A549 (cell line): ENCODE measurements at regions not wholly inside any gene's neighbourhood (a gene's known extent, or its start where the extent isn't known, plus 50 kb on each side); places are given as distances from the start of the nearest gene placed in this dataset.
"Not testable (repeated sequence)": the region's sequence is repeated elsewhere in the genome, so short reads cannot be mapped to it uniquely, and the experiment has no call there.

Source experiments
- ATAC-seq, 2 experiments: fragments of 200-7000 bp in 1 of 2; fragments of >200 bp in 1 of 2; cut with Nextera tagmentation in 1 of 2; cut with Tn5 transposase in 1 of 2; 3 replicates each; pipeline versions ENCODE4 v1.8.0 to v1.9.1; 2018 to 2020; ENCODE audit warnings: mild to moderate bottlenecking in 1 of 2, moderate library complexity in 1 of 2
- CTCF ChIA-PET: fragments of 300-600 bp; sonication (Branson Sonifier 250); formaldehyde crosslinking; extraction: SDS; loops from one replicate; lab custom pipeline; 2021; ENCODE audit warnings: antibody characterized with exemption, inconsistent platforms; lab: Yijun Ruan, JAX
- POLR2A ChIA-PET: fragments of 350-600 bp; formaldehyde crosslinking; extraction: SDS; loops from one replicate; lab custom pipeline; 2021; ENCODE audit warnings: antibody characterized with exemption, inconsistent platforms; lab: Yijun Ruan, JAX
- DNase-seq, 2 experiments: peaks; one replicate each; pipeline versions ENCODE4 v3.0.0 to v3.0.0-alpha.2; 2011 to 2016; ENCODE audit warnings: low read depth in 1 of 2, low spot score in 1 of 2
- FAIRE-seq: peaks from 2 replicates; lab custom pipeline; 2011; peaks lifted over from hg19 to GRCh38; lab: Jason Lieb, UNC
- H3K27ac ChIP-seq, 2 experiments: fragments of >200 bp; sonication (Bioruptor Twin); formaldehyde crosslinking; 3 replicates each; pipeline ENCODE4 v1.5.1; 2016 to 2017
- H3K4me1 ChIP-seq: fragments of >200 bp; sonication (Bioruptor Twin); formaldehyde crosslinking; 3 replicates; pipeline ENCODE4 v1.6.1; 2016
- H3K4me2 ChIP-seq: fragments of >200 bp; sonication (Bioruptor Twin); formaldehyde crosslinking; 3 replicates; pipeline ENCODE4 v1.6.1; 2016
- H3K4me3 ChIP-seq: fragments of >200 bp; sonication (Bioruptor Twin); formaldehyde crosslinking; 3 replicates; pipeline ENCODE4 v1.5.1; 2016
- H3K9me3 ChIP-seq: fragments of >200 bp; sonication (Bioruptor Twin); formaldehyde crosslinking; 3 replicates; pipeline ENCODE4 v1.6.1; 2016
- CEBPB ChIP-seq, 2 experiments: fragments of >200 bp in 1 of 2; sonication (Bioruptor Twin) in 1 of 2; formaldehyde crosslinking in 1 of 2; IDR thresholded peaks; 2 replicates each; pipeline ENCODE4 v1.6.1; 2012 to 2016
- EHF ChIP-seq: fragments of 250-450 bp; sonication (Bioruptor Pico); IDR thresholded peaks from 2 replicates; pipeline ENCODE4 v1.5.0; 2020; ENCODE audit warnings: mild to moderate bottlenecking
- HEYL ChIP-seq: fragments of 250-450 bp; sonication (Bioruptor Pico); IDR thresholded peaks from 2 replicates; pipeline ENCODE4 v1.8.0; 2021; ENCODE audit warnings: mild to moderate bottlenecking, moderate library complexity
- JUN ChIP-seq, 2 experiments: fragments of >200 bp; sonication (Bioruptor Twin); formaldehyde crosslinking; IDR thresholded peaks; 2 replicates in 1 of 2; 3 replicates in 1 of 2; pipeline ENCODE4 v1.6.1; 2016 to 2017
- JUNB ChIP-seq: fragments of >200 bp; sonication (Bioruptor Twin); formaldehyde crosslinking; IDR thresholded peaks from 2 replicates; pipeline ENCODE4 v1.6.1; 2016
- KDM5A ChIP-seq: fragments of 200-600 bp; sonication (generic); IDR thresholded peaks from 2 replicates; pipeline ENCODE4 v1.6.1; 2016; ENCODE audit warnings: antibody characterized with exemption, mild to moderate bottlenecking
- MYC ChIP-seq: IDR thresholded peaks from 2 replicates; pipeline ENCODE4 v1.6.1; 2012; ENCODE audit warnings: mild to moderate bottlenecking, inconsistent platforms, low read length, improper control_type of control experiment, borderline replicate concordance
- NFE2L2 ChIP-seq: fragments of 150-350 bp; conservative IDR thresholded peaks from 2 replicates; pipeline ENCODE4 v1.6.1; 2014; ENCODE audit warnings: low read length
- RAD21 ChIP-seq, 2 experiments: fragments of >200 bp in 1 of 2; sonication (Bioruptor Twin) in 1 of 2; formaldehyde crosslinking in 1 of 2; IDR thresholded peaks in 1 of 2; conservative IDR thresholded peaks in 1 of 2; 2 replicates in 1 of 2; 3 replicates in 1 of 2; pipeline ENCODE4 v1.6.1; 2012 to 2018; ENCODE audit warnings: inconsistent platforms in 1 of 2
- RFX5 ChIP-seq: fragments of 450-650 bp; IDR thresholded peaks from 2 replicates; pipeline ENCODE4 v1.7.1; 2014; ENCODE audit warnings: antibody characterized with exemption, mild to moderate bottlenecking, moderate library complexity
- SMC3 ChIP-seq: fragments of >200 bp; sonication (Bioruptor Twin); formaldehyde crosslinking; IDR thresholded peaks from 3 replicates; pipeline ENCODE4 v1.6.1; 2018; ENCODE audit warnings: inconsistent platforms
- SREBF2 ChIP-seq: fragments of 450-650 bp; IDR thresholded peaks from 2 replicates; pipeline ENCODE4 v1.6.1; 2014; ENCODE audit warnings: mild to moderate bottlenecking, moderate library complexity
- TP53 ChIP-seq: fragments of 250-450 bp; sonication (Bioruptor Pico); IDR thresholded peaks from 2 replicates; pipeline ENCODE4 v1.5.0; 2021; ENCODE audit warnings: mild to moderate bottlenecking, moderate library complexity
- ZC3H11A ChIP-seq: fragments of 450-650 bp; IDR thresholded peaks from 2 replicates; pipeline ENCODE4 v1.6.1; 2014; ENCODE audit warnings: antibody characterized with exemption, mild to moderate bottlenecking
- ZFP36 ChIP-seq: fragments of 450-650 bp; IDR thresholded peaks from 2 replicates; pipeline ENCODE4 v1.6.1; 2014; ENCODE audit warnings: borderline replicate concordance; ENCODE audit not compliant: partially characterized antibody
- ZNF302 ChIP-seq: fragments of 250-450 bp; sonication (Bioruptor Pico); IDR thresholded peaks from 2 replicates; pipeline ENCODE4 v1.9.0; 2021; ENCODE audit warnings: inconsistent platforms, mild to moderate bottlenecking, moderate library complexity
- ZSCAN20 ChIP-seq: fragments of 250-450 bp; sonication (Bioruptor Pico); IDR thresholded peaks from 2 replicates; pipeline ENCODE4 v1.8.0; 2022; ENCODE audit warnings: mild to moderate bottlenecking, moderate library complexity
- WGBS: methylation state at CpG from one replicate; pipeline ENCODE4 v1.1.6; 2017; ENCODE audit errors: missing lambda C conversion rate; 5-methylcytosine and 5-hydroxymethylcytosine counted together
- TF ChIP-seq, protein P1 (sequence below): IDR thresholded peaks from 2 replicates; pipeline ENCODE4 v1.6.1; 2012
- TF ChIP-seq, protein P2 (sequence below): fragments of 150-350 bp; IDR thresholded peaks from 2 replicates; pipeline ENCODE4 v1.6.1; 2014; ENCODE audit warnings: low read depth, mild to moderate bottlenecking, low read length
- TF ChIP-seq, protein P3 (sequence below): fragments of >200 bp; sonication (Bioruptor Twin); formaldehyde crosslinking; IDR thresholded peaks from 3 replicates; pipeline ENCODE4 v1.5.1; 2016

DNA sequence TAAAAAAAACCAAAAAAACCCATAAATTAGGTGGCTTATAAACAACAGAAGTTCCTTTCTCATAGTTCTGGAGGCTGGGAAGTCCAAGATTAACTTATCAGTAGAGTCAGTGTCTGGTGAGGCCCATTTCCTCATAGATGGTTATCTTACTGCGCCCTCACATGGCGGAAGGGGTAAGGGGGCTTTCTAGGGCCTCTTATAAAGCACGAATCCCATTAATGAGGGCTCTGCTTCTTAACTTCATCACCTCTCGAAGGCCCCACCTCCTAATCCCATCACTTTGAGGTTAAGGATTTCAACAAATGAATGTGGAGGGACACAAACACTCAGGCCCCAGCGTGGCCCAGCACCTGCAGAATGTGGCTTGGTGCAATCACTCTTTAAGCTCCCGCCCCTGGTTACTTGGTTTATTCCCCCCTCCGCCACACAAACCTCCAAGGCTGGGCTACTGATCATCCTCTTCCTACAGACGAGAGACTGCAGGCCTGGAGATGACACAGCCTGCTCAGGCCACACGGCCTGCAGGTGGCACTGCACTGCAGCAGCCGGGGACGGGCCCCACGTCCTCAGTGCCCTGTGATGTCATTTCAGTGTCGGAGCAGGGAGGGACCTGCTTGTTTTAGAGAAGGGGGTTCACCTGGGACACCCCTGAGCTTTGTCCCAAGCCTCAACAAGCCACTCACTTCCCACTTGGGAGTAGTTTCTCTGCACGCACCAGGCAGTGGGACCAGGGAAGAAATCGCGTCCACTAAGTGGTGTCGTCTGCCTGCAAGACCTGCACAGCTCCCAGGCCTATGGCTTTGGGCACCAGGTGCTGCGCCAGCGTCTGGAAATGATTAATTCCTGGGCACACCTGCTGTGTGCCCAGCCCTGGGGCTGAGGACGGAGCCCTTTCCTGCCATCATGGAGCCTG lies 178.5 kb downstream of the NPIPB11 start:
- FAIRE-seq: peak; percentile 89
- DNase-seq: peak in 1 of 2 experiments; percentile 73

GRCh38 chr16:29226782-29227181 lies 179.7 kb downstream of the NPIPB11 start:
- DNase-seq (no peak), FAIRE-seq (no peak), ATAC-seq (no peak)
- Histone ChIP-seq H3K9me3 (no peaks in the 10 kb centered on the region), H3K4me2 (no peak overlapping the region), H3K27ac (no peak overlapping the region), H3K4me1 (peaks cover 3% of the 10 kb centered on the region), H3K4me3 (no peak overlapping the region)
- whole genome bisulfite sequencing: 0% methylated on average over 1 of the region's 13 CpGs
- no peak for TF ChIP-seq ZSCAN20
- TF ChIP-seq CEBPB (IDR thresholded peaks at IDR 0.05): no peak
- TF ChIP-seq NFE2L2: no peak
- no peak for TF ChIP-seq ZFP36
- no peak for TF ChIP-seq EHF (CRISPR knock-in tag)
- TF ChIP-seq JUNB: no peak
- TF ChIP-seq, protein P1, sequence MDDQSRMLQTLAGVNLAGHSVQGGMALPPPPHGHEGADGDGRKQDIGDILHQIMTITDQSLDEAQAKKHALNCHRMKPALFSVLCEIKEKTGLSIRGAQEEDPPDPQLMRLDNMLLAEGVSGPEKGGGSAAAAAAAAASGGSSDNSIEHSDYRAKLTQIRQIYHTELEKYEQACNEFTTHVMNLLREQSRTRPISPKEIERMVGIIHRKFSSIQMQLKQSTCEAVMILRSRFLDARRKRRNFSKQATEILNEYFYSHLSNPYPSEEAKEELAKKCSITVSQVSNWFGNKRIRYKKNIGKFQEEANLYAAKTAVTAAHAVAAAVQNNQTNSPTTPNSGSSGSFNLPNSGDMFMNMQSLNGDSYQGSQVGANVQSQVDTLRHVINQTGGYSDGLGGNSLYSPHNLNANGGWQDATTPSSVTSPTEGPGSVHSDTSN: no peak
- no peak for TF ChIP-seq ZNF302 (CRISPR knock-in tag)
- no peak for TF ChIP-seq SREBF2
- TF ChIP-seq MYC: no peak
- TF ChIP-seq TP53: no peak
- TF ChIP-seq, protein P2, sequence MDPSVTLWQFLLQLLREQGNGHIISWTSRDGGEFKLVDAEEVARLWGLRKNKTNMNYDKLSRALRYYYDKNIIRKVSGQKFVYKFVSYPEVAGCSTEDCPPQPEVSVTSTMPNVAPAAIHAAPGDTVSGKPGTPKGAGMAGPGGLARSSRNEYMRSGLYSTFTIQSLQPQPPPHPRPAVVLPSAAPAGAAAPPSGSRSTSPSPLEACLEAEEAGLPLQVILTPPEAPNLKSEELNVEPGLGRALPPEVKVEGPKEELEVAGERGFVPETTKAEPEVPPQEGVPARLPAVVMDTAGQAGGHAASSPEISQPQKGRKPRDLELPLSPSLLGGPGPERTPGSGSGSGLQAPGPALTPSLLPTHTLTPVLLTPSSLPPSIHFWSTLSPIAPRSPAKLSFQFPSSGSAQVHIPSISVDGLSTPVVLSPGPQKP: no peak
- TF ChIP-seq JUN (IDR thresholded peaks at IDR 0.05): no peak
- TF ChIP-seq KDM5A: no peak
- TF ChIP-seq HEYL: no peak
- no peak for TF ChIP-seq ZC3H11A
- no peak for TF ChIP-seq RFX5
- ChIA-PET POLR2A (no interaction called here), CTCF (no interaction called here)

More for the DNA sequence above, 178.5 kb downstream of the NPIPB11 start:
- Histone ChIP-seq H3K4me2 (peak overlapping the region; percentile 37; the same call in 1 of the 3 replicates), H3K27ac (peak overlapping the region in 1 of 2 experiments; percentile 49; a peak in 1 of 6 replicates)
- H3K4me3 ChIP-seq, POLR2A ChIA-PET, H3K4me1 ChIP-seq, H3K9me3 ChIP-seq: not testable (repeated sequence)
- CTCF ChIA-PET: interaction anchor here (0.6 kb wide), 1 partner anchor 88 kb away, joined by 3 read pairs; no protein-coding TSS in a partner anchor
- ATAC-seq: peak; percentile 95 to 97
- 54% methylated on average over 7 of the region's 20 CpGs for WGBS
- TF ChIP-seq, protein P3, sequence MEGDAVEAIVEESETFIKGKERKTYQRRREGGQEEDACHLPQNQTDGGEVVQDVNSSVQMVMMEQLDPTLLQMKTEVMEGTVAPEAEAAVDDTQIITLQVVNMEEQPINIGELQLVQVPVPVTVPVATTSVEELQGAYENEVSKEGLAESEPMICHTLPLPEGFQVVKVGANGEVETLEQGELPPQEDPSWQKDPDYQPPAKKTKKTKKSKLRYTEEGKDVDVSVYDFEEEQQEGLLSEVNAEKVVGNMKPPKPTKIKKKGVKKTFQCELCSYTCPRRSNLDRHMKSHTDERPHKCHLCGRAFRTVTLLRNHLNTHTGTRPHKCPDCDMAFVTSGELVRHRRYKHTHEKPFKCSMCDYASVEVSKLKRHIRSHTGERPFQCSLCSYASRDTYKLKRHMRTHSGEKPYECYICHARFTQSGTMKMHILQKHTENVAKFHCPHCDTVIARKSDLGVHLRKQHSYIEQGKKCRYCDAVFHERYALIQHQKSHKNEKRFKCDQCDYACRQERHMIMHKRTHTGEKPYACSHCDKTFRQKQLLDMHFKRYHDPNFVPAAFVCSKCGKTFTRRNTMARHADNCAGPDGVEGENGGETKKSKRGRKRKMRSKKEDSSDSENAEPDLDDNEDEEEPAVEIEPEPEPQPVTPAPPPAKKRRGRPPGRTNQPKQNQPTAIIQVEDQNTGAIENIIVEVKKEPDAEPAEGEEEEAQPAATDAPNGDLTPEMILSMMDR: peak; percentile 67
- peak; percentile 64 to 80; a peak in 4 of 5 replicates for TF ChIP-seq RAD21 (conservative IDR thresholded peaks at IDR 0.05 in 1 of 2, IDR thresholded peaks at IDR 0.05 in 1 of 2)
- peak; percentile 77 for TF ChIP-seq SMC3

DNA sequence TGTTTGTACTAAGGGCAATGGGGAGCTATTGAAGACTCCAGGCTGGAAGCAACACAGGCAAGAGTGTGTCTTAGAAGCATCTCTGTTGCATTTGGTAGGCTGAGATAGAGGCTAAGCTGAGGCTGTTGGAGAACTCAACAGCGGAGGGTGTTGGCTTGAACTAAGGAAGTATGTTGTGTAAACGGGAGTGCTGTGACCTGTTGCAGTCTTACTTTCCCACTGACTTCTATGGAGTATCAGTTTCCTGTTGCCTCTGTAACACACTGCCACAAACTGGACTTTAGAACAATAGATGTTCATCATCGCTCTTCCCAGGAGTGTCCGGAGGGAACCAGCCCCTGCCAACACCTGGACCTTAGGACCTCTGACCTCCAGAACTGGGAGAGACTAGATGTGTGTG lies 181.8 kb downstream of the NPIPB11 start:
- POLR2A ChIA-PET, FAIRE-seq, CTCF ChIA-PET: not testable (repeated sequence)

DNA sequence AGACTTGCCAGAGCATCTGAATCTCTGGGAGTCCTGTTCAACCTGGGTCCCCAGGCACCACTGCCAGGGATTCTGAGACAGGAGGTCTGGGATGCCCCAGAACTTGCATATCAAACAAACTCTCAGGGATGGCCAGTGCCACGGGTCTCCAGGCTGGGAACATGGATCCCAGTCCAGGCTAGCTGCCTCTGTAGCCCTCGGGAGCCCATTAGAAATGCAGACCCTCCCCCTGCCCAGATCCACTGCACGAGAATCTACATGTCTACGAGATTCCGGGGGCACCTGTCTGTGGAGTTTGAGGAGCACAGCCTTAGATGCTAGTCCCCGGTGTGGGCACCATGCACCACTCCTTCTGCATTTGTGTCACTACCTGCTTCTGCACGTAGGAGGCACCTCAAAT lies 183.9 kb downstream of the NPIPB11 start:
- ATAC-seq, FAIRE-seq: not testable (repeated sequence)
- WGBS: 45% methylated on average over 4 of the region's 7 CpGs

More for the DNA sequence above, 181.8 kb downstream of the NPIPB11 start:
- H3K27ac ChIP-seq, H3K4me2 ChIP-seq, H3K9me3 ChIP-seq, H3K4me3 ChIP-seq, H3K4me1 ChIP-seq, ATAC-seq, DNase-seq: not testable (repeated sequence)
- 78% methylated on average over 4 of the region's 4 CpGs for WGBS

DNA sequence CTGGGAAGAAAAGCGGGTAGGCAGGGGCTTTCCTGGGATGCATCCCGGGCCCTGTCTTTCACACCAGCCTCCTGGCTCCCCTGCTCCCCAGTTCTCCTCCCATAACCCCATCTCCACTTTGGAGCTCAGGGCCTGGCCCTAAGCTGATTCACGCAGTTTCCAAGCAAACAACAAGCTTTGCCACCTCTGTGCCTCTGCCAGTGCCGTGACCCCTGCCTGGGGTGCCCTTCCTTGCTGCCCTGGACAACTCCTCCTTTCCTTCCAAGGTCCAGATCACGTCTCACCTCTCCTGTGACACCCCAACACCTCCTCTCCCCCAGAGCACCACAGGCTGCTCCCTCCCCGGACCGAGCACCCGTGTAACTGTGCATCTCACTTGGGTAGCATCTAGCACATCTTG lies 184.5 kb downstream of the NPIPB11 start:
- H3K27ac ChIP-seq, CTCF ChIA-PET, H3K4me3 ChIP-seq, DNase-seq, FAIRE-seq, H3K9me3 ChIP-seq, POLR2A ChIA-PET, ATAC-seq, H3K4me1 ChIP-seq, H3K4me2 ChIP-seq: not testable (repeated sequence)
- 60% methylated on average over 6 of the region's 8 CpGs for WGBS

More for the DNA sequence above, 183.9 kb downstream of the NPIPB11 start:
- H3K4me1 ChIP-seq, H3K9me3 ChIP-seq, CTCF ChIA-PET, DNase-seq, H3K4me3 ChIP-seq, POLR2A ChIA-PET, H3K27ac ChIP-seq, H3K4me2 ChIP-seq: not testable (repeated sequence)
